GM19240 (cell line): ENCODE measurements at regions not wholly inside any gene's neighbourhood (a gene's known extent, or its start where the extent isn't known, plus 50 kb on each side); places are given as distances from the start of the nearest gene placed in this dataset.
"Not testable (repeated sequence)": the region's sequence is repeated elsewhere in the genome, so short reads cannot be mapped to it uniquely, and the experiment has no call there.

Experiments
- DNase-seq: peaks from one replicate; pipeline ENCODE4 v3.0.0; 2011; ENCODE audit warnings: low spot score; ENCODE audit not compliant: insufficient read length

DNA sequence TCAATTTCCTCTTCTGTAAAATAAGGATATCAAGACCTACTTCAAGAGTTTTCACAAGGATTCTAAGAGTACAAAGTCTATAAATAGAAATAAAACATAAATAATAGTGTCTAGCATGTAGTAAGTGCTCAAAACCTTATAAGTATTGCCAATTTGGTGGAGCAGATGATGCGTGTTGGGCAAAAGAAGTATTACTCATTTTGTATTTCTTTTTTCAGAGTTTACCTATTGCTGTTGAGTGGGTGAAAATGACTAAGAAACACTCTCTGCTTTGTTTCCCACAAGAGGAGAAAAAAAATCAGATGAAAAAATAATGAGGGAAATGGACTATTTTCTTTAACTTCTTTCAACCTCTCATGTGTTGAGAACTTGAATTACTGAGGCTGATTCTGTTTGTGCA lies 103.3 kb upstream of the KCNK2 start:
- no peak for DNase-seq

GRCh38 chr1:214980921-214981320 lies 101.6 kb upstream of the KCNK2 start:
- no peak for DNase-seq

- no peak for DNase-seq
These were observed 99.2 kb upstream of the KCNK2 start for GRCh38 chr1:214983126-214983869.

- DNase-seq = no peak
These were observed 93.2 kb upstream of the KCNK2 start for GRCh38 chr1:214989341-214989740.

GRCh38 chr1:214990619-214991018 lies 91.9 kb upstream of the KCNK2 start:
- DNase-seq = no peak

DNA sequence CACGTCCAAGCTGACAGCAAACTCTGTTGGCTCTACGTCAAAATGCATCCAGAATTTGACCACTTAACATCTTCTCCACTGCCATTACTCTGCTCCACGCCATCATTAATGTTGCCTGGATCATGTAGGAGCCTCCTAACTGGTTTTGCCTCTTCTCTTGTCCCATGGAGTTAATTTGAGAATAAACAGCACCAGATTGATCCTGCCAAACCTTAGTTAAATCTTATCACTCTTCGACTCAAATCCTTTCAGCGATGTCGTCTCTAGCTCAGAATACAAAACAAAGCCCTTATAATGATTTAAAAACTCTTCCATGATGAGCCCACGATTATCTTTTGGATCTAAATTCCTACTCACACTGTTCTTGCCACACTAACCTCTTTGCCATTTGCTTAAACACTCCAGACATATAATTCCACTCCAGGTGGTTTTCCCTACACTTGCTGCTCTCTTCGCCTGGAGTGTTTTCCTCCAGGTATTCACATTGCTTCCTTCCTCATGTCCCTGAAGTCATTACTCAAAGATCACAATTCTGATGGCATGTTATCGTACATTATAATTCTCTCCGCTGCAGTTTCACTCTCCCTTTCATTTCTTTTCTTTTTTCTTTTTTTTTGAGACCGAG lies 90.7 kb upstream of the KCNK2 start:
- no peak for DNase-seq

GRCh38 chr1:214993419-214993818 lies 89.1 kb upstream of the KCNK2 start:
- DNase-seq = no peak

- no peak for DNase-seq
These were observed 84.9 kb upstream of the KCNK2 start for GRCh38 chr1:214997685-214998084.

DNA sequence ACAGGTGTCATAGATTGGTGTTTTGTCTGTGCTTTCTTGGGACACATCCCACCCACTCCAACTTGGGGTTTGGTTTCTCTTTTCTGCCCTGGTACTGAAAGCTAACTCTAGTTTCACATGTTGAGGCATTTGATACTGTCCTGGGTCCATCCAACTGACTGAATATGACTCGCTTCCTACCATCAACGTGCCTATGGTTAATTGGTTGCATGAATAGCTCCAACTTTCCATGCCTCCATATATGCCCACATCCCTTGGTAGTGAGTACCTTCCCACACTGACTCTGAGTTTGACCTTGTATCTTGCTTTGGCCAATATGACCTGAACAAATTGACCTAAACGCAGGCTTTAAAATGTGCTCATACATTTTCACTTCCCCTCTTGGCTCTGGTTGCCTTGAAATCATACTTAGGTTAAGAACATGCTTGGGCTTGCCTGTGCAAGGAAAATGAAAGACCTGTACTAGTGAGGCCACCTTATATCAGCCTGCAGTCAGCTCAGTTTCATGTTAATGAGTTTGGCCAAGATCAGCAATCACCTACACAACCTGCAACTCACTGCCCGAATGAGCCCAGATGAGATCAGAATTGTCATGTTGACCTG lies 81.0 kb upstream of the KCNK2 start:
- DNase-seq = peak; percentile 12

DNA sequence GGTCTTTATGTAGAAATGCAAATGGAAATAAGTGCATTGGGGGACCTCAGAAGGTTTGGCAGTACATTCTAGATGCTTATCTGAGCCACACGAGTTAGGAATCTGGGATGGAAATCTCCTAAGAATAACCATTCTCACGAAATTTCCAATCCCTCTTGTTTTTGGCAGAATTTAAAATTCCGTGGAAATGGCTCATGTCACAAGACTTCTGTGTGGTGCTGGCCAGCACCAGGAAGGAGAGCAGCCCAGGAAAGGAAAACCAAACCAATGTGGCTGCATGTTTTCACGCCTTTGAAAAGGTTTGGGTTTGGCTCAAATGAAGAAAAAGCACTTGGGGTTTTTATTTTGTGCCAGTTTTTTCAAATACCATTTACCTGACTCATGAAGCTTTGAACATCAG lies 80.1 kb upstream of the KCNK2 start:
- no peak for DNase-seq

DNA sequence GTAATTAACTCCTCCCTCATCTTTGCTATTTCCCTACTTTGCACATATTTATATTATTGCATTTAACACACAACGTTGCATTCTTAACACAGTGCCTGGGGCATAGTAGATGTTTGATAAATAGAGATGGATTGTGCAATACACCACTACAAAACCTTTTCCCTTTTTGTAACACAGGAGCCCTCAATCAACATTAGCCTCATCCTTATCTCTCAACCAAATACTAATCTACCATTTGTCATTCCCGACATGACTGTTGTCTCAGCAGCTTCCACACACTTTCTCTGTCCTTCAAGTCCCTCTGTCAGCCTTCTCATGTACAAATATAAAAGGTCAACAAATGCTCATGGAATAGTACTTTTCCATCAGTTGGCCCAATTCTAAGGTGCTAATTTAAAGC lies 78.9 kb upstream of the KCNK2 start:
- no peak for DNase-seq

DNA sequence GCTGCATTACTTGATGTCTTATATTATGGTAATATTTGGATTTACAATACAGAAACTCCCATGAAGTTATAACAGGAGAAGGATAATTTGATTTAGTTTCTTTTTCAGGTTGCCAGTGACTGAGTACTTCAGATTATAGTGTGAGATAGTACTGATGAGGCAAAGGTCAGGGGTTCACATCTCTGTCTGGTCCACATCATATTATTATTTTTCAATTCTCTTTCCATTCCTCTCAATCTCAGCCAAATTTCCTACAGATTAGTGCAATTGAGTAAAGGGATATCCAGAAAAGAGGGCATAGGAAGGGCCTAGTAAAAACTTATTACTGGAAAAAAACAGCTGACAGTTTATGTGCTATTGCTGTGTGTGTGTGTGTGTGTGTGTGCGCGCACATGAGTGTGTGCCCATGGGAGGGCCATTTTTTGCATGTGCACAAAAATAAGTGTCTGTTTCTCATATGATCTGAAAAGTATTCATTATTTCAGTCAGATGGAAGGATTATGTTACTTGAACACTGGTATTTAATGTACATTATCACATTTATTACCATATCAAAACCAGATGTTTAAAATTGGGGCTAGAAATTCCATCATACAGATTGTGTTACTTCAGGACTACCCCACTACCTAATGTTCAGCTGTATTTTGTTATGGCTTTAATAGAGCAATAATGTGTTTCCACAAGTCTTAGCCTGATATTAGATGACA lies 78.3 kb upstream of the KCNK2 start:
- DNase-seq = no peak

DNA sequence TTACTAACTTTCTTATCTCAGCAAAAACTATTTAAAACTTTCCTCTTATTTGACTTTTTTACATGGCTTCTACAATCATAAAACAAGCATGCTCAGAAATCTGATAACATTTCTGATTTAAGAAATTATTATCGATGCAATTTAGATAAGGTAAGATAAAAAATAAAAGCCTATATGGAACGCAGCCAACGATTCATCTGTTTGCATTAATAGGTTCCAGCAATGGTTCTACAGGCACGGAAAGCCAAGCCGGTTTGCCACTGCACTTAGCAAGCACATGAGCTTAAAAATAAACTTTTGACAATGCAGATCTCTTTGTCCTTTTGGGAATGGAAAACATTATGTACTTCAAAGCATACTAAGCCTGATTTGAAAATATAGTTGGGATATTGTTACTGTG lies 77.5 kb upstream of the KCNK2 start:
- DNase-seq = no peak

- DNase-seq = no peak
These were observed 76.7 kb upstream of the KCNK2 start for GRCh38 chr1:215005656-215006345.

DNA sequence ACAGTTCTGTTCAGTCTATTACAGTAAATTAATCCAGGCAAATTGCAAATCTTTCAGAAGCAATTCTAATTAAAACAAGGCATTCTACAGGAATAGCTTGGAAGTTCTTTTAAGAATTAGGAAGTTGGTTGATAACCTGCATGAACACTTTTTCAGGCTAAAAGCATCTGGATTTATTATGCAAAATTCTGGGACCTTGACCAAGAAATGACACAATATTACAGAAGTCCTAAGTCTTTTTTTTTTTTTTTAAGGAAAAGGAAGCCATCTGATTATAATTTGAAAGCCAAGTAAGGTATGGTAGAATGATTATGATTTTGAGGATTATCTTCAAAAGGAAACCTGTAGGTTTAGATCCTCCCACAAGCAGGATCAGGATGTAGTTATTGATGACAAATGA lies 74.7 kb upstream of the KCNK2 start:
- DNase-seq = no peak

DNA sequence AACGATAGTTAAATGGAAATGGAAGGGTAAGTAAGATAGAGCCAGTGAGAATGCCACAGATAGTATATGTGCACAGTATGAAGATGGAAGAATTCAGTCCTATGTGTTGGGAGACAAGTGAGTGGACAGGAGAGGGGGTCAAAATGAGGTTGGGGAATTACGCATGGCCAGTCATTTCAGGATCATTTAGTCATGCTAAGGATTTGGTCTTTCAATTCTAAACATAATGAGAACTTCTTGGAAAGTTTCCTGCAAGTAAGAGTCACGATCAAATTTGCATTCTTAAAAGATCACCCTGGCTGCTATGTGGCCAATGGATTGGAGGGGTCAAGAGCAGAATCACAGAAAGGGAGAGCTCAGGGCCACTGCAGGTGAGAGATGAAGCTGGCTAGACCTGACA lies 64.0 kb upstream of the KCNK2 start:
- DNase-seq = no peak

DNA sequence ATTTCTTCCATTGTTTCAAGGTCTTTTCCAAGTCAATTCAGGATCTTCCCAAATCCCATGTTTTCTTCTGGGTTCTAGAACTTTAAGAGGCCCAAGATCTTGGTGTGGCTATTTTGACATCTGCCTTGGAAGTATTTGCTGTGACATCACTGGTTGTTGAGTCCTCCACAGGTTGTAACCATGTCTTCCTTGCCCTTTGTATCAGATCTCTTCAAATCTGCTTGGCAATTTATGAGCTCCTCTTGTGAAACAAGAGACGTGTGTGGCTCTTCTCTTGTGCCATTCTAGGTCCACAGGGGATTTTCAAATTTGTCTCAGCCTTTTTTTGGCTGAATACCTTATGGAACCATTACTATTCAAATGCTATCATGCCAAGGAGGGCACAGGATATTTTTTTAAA lies 60.3 kb upstream of the KCNK2 start:
- DNase-seq = no peak

- no peak for DNase-seq
These were observed 59.8 kb upstream of the KCNK2 start for GRCh38 chr1:215022741-215023141.

DNA sequence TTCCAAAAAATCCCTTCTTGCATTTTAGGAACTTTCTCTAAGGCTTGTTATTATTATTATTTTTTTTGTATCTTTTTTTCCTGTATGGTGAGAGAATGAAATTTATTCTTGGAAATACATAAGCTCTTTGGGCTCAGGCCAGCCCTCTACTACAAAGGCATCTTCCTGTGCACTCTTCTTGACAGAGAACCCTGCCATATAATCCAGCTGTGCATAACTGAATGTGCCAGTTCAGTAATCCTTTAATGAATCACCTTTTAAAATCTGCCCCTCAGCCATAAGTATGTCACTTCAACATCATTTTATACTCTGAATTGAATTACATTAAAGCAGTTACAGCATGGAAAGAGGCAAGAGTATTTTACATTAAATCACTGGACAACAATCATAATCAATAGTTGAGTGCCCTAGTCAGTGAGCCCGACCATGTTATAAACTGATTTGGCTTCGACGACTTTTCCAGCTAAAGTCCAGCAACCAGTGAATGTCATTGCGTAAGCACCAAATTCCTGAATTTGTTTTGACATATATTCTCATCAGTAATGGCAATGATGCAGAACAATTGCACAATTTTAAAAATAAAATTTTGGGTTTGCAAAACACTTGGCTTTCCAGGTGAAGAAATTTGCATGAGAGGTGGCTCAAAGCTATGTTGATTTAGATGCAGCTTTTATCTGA lies 59.2 kb upstream of the KCNK2 start:
- no peak for DNase-seq

GRCh38 chr1:215028954-215029353 lies 53.6 kb upstream of the KCNK2 start:
- no peak for DNase-seq

DNA sequence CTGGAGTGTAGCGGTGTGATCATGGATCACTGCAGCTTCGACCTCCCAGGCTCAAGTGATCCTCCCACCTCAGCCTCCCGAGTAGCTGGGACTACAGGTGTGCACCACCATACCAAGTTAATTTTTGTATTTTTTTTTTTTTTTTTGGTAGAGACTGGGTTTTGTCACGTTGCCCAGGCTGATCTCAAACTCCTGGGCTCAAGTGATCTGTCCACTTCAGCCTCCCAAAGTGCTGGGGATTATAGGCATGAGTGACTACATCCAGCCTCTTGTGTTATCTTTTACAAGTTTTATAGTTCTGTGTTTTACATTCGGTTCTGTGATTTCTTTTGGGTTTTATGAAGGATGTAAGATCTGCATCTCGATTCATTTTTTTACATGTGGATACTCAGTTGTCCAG lies 52.0 kb upstream of the KCNK2 start:
- not testable (repeated sequence) for DNase-seq
